GM13977 (cell line): ENCODE measurements at regions not wholly inside any gene's neighbourhood (a gene's known extent, or its start where the extent isn't known, plus 50 kb on each side); places are given as distances from the start of the nearest gene placed in this dataset.

ENCODE experiments used
- DNase-seq: peaks from one replicate; pipeline ENCODE4 v3.0.0; 2012; ENCODE audit warnings: low spot score
- in situ Hi-C: fragments of 300-500 bp; cut with MboI; formaldehyde crosslinking; loops from one replicate; pipeline ENCODE4 v1.12.0; 2022; ENCODE audit warnings: low sequenced_read_pairs, low pct_unique_long_range_greater_than_20kb, mixed read lengths, inconsistent platforms; ENCODE audit not compliant: unreplicated experiment
- TF ChIP-seq, protein P1 (sequence below): IDR thresholded peaks from 2 replicates; pipeline ENCODE4 v1.5.1; 2012; ENCODE audit warnings: mild to moderate bottlenecking, control low read depth; ENCODE audit not compliant: insufficient read depth; ENCODE audit errors: extremely low read depth, missing control alignments

DNA sequence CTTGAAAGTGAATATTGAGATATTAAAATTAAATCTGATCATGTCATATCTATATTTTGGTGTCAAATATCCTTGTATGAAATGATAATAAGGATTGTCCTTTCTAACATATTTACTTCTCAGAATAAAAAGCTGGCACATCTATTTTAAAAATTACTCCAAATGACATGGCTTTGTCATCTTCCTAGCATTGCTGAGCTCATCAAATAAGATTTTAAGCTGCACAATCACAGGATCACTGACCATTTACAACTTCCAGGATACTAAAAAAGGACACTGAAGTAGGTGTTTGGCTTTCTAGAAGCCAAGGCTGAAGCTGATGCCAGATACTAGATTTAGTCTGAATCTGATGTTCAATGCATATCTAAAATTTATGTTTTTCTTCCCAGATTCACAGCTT lies 351.1 kb downstream of the BMP4 start:
- TF ChIP-seq, protein P1, sequence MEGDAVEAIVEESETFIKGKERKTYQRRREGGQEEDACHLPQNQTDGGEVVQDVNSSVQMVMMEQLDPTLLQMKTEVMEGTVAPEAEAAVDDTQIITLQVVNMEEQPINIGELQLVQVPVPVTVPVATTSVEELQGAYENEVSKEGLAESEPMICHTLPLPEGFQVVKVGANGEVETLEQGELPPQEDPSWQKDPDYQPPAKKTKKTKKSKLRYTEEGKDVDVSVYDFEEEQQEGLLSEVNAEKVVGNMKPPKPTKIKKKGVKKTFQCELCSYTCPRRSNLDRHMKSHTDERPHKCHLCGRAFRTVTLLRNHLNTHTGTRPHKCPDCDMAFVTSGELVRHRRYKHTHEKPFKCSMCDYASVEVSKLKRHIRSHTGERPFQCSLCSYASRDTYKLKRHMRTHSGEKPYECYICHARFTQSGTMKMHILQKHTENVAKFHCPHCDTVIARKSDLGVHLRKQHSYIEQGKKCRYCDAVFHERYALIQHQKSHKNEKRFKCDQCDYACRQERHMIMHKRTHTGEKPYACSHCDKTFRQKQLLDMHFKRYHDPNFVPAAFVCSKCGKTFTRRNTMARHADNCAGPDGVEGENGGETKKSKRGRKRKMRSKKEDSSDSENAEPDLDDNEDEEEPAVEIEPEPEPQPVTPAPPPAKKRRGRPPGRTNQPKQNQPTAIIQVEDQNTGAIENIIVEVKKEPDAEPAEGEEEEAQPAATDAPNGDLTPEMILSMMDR: no peak
- no peak for DNase-seq
- in situ Hi-C loops: loop anchor here (10.0 kb wide), 1 partner anchor 51 kb away; no protein-coding TSS in a partner anchor

DNA sequence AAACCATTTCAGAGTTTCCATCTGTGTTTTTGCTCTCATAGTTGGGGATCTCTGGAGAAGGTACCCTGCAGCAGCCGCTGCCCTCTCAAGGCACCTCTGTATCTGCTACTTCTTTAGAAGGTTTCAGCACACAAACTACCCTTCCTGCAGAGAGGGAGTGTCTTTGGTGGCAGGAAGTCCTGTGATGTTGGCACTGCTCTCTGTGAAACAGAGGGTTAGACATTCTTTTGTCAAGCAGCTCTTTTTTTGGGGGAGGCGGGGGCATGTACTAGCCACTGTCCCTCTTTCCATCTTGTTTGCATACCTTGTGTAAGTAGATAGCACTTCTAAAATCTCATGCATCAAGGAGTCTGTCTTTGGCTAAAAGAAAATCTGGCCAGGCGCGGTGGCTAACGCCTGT lies 352.6 kb downstream of the BMP4 start:
- TF ChIP-seq, protein P1: no peak
- in situ Hi-C loops: loop anchor here (10.0 kb wide), 1 partner anchor 49 kb away; no protein-coding TSS in a partner anchor
- DNase-seq: no peak

DNA sequence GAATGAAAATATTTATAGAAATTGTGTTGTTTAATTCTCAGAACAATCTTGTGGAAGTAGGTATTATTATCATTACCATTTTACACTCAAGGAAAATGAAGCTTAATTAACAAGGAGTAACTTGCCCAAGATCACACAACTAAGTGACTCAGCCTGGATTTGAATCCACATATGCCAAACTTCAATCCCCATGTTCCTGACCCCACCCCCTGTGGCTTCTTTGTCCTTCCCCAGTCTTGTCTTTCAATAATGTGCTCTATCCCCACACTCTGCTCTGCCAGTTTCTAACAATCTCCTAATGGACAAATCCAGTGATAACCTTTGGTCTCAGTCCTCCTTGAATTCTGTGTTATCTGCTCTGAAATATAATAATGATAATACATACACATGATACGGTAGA lies 355.2 kb downstream of the BMP4 start:
- DNase-seq: no peak
- in situ Hi-C loops: loop anchor here (10.0 kb wide), 1 partner anchor 47 kb away; no protein-coding TSS in a partner anchor
- TF ChIP-seq, protein P1: no peak

DNA sequence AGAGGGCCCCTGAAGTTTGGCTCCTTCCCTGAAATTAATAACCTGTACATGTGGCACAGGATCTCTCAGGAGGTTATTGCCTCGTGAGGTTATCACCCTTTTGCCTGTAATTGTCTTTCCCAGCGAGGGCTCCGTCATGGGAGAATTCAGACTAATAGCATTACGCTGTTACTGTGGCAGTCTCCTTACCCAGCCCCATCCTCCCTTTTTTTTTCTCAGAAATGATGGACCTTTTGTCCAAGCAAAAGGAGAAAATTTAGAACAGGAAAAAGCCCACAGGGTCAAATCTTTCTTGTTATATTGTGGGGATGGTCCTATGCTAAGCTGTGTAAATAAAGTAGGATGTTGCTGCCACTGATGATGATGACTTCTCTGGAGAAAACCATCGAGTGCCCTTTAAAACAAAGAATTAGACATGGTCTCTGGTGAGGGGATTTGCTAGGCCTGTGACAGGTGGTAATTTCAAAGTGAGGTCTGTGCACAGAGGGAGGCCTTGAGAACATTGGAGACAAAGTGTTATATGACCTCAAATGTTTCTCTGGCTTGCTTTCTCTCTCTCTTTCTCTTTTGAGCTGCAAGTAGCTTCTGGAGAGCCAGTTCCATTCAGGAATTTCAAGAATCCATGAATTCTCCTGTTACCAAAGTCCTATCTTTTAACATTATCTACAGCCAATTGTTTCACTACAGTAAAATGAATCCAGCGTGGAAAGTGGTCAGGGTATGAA lies 357.2 kb downstream of the BMP4 start:
- DNase-seq: no peak
- in situ Hi-C loops: no loop called here
- TF ChIP-seq, protein P1: no peak

DNA sequence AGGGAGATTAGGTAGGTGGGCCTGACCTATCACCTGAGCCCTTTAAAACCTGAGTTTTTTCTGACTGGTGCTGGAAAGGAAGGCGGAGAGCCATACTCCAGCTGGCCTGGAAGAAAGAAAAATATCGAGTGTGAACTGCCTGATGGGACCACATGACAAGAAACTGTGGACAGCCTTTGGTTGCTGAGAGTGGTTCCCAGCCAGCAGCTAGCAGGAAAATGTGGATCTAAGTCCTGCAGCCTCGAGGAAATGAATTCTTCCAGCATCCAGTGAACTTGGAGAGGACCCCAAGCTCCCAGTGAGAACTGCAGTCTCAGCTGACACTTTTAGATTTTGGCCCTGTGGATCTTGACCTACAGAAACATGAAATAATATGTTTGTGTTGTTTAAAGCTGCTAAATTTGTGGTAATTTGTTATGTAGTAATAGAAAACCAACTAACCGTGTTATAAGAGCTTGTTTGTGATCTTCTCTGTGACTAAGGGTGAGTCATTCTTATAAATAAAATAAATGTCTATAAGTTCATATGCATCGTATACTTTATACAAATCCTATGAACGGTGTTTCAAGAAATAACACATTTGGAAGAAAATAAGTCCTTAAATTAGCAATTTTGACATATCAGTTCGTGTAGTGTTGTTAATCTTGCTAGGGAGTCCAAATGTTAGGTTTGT lies 359.6 kb downstream of the BMP4 start:
- in situ Hi-C loops: no loop called here
- TF ChIP-seq, protein P1: no peak
- no peak for DNase-seq

DNA sequence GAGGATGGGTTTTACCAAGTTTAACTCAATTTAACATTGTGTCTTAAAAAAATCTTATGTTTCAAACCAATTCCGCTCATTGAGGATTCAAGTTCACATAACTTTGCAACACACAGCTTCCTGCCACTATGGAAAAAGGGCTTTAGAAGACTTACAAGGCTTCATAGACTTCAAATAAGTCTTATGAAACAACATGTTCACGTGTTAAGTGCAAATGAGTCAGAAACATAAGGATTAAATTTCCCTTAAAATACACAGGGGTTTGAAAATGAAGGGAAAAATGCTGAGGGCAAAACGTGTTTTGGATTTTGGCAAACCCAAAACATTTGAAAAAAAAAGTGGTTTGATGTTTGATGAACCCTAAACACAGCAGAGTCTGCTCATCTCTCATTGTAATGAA lies 364.8 kb downstream of the BMP4 start:
- in situ Hi-C loops: no loop called here
- no peak for DNase-seq
- TF ChIP-seq, protein P1: no peak
